Type B pancreatic cell (in vitro differentiated cells): ENCODE measurements at regions not wholly inside any gene's neighbourhood (a gene's known extent, or its start where the extent isn't known, plus 50 kb on each side); places are given as distances from the start of the nearest gene placed in this dataset.
A peak's percentile ranks its signal among the peaks of the same experiment; 100 is the strongest.

Source experiments
- DNase-seq: peaks from one replicate; pipeline ENCODE4 v3.0.0; 2021; ENCODE audit warnings: mixed read lengths; ENCODE audit not compliant: unreplicated experiment; ENCODE audit errors: extremely low spot score
- H3K27ac Mint-ChIP-seq: 2 replicates; pipeline ENCODE4 v1.8.0; 2021; ENCODE audit warnings: mild to moderate bottlenecking, mixed read lengths
- H3K27me3 Mint-ChIP-seq: 2 replicates; pipeline ENCODE4 v1.8.0; 2021; ENCODE audit warnings: mixed read lengths
- H3K36me3 Mint-ChIP-seq: 2 replicates; pipeline ENCODE4 v1.8.0; 2021; ENCODE audit warnings: mixed read lengths
- H3K4me1 Mint-ChIP-seq: one replicate; pipeline ENCODE4 v1.8.0; 2021; ENCODE audit warnings: mixed read lengths; ENCODE audit not compliant: unreplicated experiment
- H3K4me3 Mint-ChIP-seq: 2 replicates; pipeline ENCODE4 v1.8.0; 2021; ENCODE audit warnings: mild to moderate bottlenecking, mixed read lengths
- H3K9me3 Mint-ChIP-seq: 2 replicates; pipeline ENCODE4 v1.8.0; 2021; ENCODE audit warnings: mixed read lengths
- TF ChIP-seq, protein P1 (sequence below): fragments of 200-600 bp; sonication (generic); conservative IDR thresholded peaks from 2 replicates; pipeline ENCODE4 v1.5.0; 2021; ENCODE audit warnings: antibody characterized with exemption, mild to moderate bottlenecking

DNA sequence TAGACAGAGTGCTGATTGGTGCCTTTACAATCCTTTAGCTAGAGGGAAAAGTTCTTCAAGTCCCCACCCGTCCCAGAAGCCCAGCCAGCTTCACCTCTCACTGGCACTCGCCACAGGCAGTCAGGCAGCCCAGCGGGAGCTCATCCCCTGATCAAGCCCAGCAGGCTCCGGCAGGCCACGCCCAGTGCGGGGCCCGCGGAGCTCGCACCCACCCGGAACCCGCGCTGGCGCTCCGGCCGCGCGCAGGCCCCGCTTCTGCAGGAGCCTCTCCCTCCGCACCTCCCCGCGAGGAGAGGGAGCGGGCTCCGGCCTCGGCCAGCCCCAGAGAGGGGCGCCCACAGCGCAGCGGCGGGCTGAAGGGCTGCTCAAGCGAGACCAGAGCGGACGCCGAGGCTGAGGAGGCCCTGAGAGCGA is 202.4 kb upstream of the PDGFD start:
- TF ChIP-seq, protein P1, sequence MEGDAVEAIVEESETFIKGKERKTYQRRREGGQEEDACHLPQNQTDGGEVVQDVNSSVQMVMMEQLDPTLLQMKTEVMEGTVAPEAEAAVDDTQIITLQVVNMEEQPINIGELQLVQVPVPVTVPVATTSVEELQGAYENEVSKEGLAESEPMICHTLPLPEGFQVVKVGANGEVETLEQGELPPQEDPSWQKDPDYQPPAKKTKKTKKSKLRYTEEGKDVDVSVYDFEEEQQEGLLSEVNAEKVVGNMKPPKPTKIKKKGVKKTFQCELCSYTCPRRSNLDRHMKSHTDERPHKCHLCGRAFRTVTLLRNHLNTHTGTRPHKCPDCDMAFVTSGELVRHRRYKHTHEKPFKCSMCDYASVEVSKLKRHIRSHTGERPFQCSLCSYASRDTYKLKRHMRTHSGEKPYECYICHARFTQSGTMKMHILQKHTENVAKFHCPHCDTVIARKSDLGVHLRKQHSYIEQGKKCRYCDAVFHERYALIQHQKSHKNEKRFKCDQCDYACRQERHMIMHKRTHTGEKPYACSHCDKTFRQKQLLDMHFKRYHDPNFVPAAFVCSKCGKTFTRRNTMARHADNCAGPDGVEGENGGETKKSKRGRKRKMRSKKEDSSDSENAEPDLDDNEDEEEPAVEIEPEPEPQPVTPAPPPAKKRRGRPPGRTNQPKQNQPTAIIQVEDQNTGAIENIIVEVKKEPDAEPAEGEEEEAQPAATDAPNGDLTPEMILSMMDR, result no peak
- Mint-ChIP-seq H3K4me1 (no peaks in the 10 kb centered on the region), H3K9me3 (peaks cover 4% of the 10 kb centered on the region), H3K4me3 (no peak overlapping the region), H3K36me3 (no peaks in the 10 kb centered on the region), H3K27ac (no peak overlapping the region), H3K27me3 (no peaks in the 10 kb centered on the region)
- no peak for DNase-seq

DNA sequence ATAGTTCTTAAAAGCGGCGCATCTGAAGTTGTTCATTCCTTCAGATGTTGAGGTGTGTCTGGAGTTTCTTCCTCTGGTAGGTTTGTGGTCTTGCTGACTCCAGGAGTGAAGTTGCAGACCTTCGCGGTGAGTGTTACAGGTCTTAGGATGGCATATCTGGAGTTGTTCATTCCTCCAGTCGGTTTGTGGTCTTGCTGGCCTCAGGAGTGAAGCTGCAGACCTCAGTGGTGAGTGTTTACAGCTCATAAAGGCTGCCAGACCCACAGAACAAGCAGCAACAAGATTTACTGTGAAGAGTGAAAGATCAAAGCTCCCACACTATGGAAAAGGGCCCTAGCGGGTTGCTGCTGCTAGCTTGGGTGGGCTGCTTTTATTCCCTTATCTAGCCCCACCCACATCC is 201.7 kb upstream of the PDGFD start:
- Mint-ChIP-seq H3K4me1 (no peaks in the 10 kb centered on the region), H3K36me3 (no peaks in the 10 kb centered on the region), H3K27ac (no peak overlapping the region), H3K4me3 (no peak overlapping the region), H3K27me3 (no peaks in the 10 kb centered on the region), H3K9me3 (peaks cover 4% of the 10 kb centered on the region)
- DNase-seq, result no peak
- TF ChIP-seq, protein P1, result no peak

DNA sequence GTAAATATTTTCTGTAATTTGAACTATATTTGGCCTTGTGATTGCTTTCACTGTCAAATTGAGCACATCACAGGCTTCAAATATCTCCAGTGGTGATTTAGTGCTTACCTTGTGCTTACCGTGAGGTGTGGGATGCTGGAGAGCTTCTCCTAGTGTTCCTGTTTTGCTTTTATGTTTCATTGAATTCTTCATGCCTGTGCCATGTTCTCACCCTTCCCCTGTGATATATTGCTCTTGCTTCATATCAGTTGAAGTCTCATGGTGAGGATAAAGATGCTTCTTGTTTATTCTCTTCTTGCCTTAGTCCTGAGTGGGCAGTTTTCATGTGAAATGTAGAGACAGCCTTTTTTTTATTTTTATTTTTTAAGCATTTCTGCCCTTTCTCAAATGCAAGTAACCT is 198.0 kb upstream of the PDGFD start:
- H3K4me1 Mint-ChIP-seq, result no peaks in the 10 kb centered on the region
- TF ChIP-seq, protein P1, result no peak
- no peak overlapping the region for H3K4me3 Mint-ChIP-seq
- H3K27ac Mint-ChIP-seq, result no peak overlapping the region
- no peaks in the 10 kb centered on the region for H3K36me3 Mint-ChIP-seq
- no peaks in the 10 kb centered on the region for H3K27me3 Mint-ChIP-seq
- peaks cover 4% of the 10 kb centered on the region for H3K9me3 Mint-ChIP-seq
- no peak for DNase-seq

DNA sequence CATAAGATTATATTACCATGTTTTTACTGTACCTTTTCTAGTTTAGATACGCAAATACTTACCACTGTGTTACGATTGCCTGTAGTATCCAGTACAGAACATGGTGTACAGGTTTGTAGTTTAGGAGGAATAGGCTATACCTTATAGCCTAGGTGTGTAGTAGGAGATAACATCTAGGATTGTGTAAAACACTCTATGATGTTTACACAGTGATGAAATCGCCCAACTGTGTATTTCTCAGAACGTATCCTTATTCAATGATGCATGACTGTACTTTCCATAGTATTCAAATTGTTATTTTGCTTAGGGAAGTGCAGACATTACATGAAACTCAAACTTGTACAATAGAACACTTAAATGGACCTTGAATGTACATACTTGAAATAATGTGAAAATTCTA is 188.1 kb upstream of the PDGFD start:
- no peak for DNase-seq
- TF ChIP-seq, protein P1, result no peak
- Mint-ChIP-seq H3K9me3 (peaks cover 14% of the 10 kb centered on the region), H3K36me3 (no peaks in the 10 kb centered on the region), H3K4me3 (no peak overlapping the region), H3K27me3 (no peaks in the 10 kb centered on the region), H3K27ac (no peak overlapping the region), H3K4me1 (no peaks in the 10 kb centered on the region)

DNA sequence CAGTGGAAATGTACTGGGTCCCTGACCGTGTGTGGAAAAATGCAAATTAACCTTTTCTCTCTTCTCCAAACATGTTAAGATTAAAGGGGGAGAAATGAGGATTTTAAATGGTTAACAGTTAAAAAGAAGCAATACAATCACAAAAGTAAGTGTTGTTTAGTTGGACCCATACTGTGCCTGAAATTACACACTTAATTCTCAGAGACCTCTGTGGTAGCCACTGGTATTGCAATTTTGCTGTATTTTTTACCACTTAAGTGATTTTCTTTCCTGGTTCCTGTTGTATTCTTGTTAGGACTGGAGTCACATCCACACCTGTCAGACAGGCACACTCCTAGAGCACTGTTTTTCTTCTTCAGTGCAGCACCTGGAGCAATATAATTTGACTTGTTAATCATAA is 179.6 kb upstream of the PDGFD start:
- Mint-ChIP-seq H3K9me3 (no peaks in the 10 kb centered on the region), H3K27me3 (no peaks in the 10 kb centered on the region), H3K4me1 (no peaks in the 10 kb centered on the region), H3K27ac (no peak overlapping the region), H3K4me3 (no peak overlapping the region), H3K36me3 (no peaks in the 10 kb centered on the region)
- DNase-seq, result no peak
- TF ChIP-seq, protein P1, result peak; percentile 68

DNA sequence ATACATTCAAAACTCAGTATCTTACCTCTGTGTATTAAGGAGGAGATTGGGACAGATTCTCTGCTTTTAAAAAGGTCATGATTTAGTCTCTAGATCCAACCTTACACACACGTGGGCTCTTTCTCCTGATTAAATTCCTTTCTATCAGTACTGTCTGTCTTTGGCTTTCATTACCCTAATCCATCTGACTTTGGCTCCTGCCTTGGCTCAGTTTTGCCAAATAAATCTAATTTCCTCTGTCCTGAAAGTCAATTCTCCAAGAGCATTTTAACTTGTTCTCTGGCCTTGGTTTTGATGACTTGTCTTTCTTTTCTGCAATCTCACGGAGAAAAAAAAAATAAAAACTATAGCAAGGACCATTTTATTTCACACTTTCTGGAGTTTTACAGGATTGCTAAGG is 176.6 kb upstream of the PDGFD start:
- H3K4me1 Mint-ChIP-seq, result no peaks in the 10 kb centered on the region
- no peak for DNase-seq
- peaks cover 6% of the 10 kb centered on the region for H3K9me3 Mint-ChIP-seq
- no peaks in the 10 kb centered on the region for H3K27me3 Mint-ChIP-seq
- TF ChIP-seq, protein P1, result no peak
- H3K27ac Mint-ChIP-seq, result no peak overlapping the region
- no peaks in the 10 kb centered on the region for H3K36me3 Mint-ChIP-seq
- H3K4me3 Mint-ChIP-seq, result no peak overlapping the region
